ENCODE measurements at regions not wholly inside any gene's neighbourhood (a gene's known extent, or its start where the extent isn't known, plus 50 kb on each side); places are given as distances from the start of the nearest gene placed in this dataset.

DNA sequence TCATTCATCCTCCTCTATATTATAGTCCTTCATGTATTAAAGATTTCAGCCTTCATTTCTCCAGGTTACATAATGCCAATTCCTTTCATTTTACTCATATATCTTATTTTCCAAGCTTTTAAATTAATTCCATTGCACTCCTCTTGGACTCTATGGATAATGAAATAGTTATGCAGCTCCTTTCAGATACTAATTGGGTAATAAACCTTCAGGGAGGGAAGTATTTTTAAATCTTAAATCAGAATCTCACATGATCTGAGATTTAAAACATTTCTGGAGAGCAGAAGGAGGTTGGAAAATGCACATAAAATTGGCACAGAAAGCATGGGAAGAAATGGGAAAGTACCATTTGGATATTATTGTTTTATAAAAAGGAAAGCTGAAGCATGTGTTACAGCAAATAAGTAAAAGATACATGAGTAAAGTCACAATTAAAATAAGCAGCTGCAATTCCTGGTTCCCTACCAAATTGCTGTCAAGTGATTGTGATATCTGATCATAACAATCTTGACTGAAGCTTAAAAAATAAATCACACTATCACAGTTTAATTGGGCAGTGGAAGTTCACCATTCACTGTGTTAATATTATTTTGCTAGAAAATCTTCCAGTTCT lies 257.9 kb upstream of the NREP start:
- H3K27me3 ChIP-seq (ENCODE audit: control insufficient read depth, insufficient read depth, low read length) = no peaks in the 10 kb centered on the region
- FAIRE-seq = no peak
- TF ChIP-seq, protein P1, sequence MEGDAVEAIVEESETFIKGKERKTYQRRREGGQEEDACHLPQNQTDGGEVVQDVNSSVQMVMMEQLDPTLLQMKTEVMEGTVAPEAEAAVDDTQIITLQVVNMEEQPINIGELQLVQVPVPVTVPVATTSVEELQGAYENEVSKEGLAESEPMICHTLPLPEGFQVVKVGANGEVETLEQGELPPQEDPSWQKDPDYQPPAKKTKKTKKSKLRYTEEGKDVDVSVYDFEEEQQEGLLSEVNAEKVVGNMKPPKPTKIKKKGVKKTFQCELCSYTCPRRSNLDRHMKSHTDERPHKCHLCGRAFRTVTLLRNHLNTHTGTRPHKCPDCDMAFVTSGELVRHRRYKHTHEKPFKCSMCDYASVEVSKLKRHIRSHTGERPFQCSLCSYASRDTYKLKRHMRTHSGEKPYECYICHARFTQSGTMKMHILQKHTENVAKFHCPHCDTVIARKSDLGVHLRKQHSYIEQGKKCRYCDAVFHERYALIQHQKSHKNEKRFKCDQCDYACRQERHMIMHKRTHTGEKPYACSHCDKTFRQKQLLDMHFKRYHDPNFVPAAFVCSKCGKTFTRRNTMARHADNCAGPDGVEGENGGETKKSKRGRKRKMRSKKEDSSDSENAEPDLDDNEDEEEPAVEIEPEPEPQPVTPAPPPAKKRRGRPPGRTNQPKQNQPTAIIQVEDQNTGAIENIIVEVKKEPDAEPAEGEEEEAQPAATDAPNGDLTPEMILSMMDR (IDR thresholded peaks at IDR 0.05; ENCODE audit: insufficient read depth, low read length, severe bottlenecking) = no peak
- H3K36me3 ChIP-seq (ENCODE audit: control insufficient read depth, insufficient read depth, low read length) = no peaks in the 10 kb centered on the region
- no peak for DNase-seq (ENCODE audit: low read depth)
- H3K4me3 ChIP-seq (ENCODE audit: low read depth, low read length) = no peak overlapping the region

DNA sequence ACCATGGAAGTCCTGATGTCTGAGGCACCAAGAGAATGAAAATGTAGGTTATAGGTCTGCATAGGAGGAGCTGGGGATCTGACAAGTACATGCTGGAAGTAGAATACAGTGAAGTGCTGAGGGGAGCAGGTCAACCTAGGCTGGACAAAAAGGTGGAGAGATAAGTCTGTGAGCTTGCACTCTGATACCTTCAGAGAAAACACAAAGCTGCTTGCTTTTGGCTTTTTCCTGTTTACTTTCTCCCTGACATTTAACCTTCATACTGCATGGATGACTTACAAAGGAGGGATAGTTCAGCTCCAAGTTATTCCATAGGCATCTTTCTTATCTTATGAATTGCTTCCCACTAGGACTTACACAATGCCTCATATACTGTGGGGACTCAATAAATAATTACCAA lies 256.7 kb upstream of the NREP start:
- Histone ChIP-seq H3K4me3 (ENCODE audit: low read depth, low read length) (no peak overlapping the region), H3K27me3 (ENCODE audit: control insufficient read depth, insufficient read depth, low read length) (no peaks in the 10 kb centered on the region), H3K36me3 (ENCODE audit: control insufficient read depth, insufficient read depth, low read length) (no peaks in the 10 kb centered on the region)
- TF ChIP-seq, protein P1 (IDR thresholded peaks at IDR 0.05; ENCODE audit: insufficient read depth, low read length, severe bottlenecking) = no peak
- FAIRE-seq = peak; percentile 52
- DNase-seq (ENCODE audit: low read depth) = no peak

DNA sequence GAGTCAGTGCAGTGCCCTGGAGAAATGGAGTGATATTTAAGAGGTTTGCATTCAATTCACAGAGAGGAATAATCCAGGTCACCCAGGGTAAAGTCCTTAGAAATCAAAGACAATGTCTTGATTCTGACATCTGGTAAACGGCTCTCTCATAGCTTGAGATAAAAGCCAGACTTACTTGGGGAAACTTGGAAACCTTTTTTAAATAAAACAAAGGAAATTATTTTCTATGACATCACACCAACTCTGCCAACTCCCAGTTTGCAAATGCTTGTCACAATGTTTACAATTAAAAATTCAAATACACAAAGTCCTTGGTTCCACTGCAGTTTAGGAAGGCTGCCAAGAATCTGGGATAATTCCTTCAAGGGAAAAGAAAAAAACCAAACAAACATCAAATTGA lies 255.1 kb upstream of the NREP start:
- DNase-seq (ENCODE audit: low read depth) = no peak
- Histone ChIP-seq H3K27me3 (ENCODE audit: control insufficient read depth, insufficient read depth, low read length) (no peaks in the 10 kb centered on the region), H3K36me3 (ENCODE audit: control insufficient read depth, insufficient read depth, low read length) (no peaks in the 10 kb centered on the region), H3K4me3 (ENCODE audit: low read depth, low read length) (no peak overlapping the region)
- no peak for FAIRE-seq
- TF ChIP-seq, protein P1 (IDR thresholded peaks at IDR 0.05; ENCODE audit: insufficient read depth, low read length, severe bottlenecking) = no peak

DNA sequence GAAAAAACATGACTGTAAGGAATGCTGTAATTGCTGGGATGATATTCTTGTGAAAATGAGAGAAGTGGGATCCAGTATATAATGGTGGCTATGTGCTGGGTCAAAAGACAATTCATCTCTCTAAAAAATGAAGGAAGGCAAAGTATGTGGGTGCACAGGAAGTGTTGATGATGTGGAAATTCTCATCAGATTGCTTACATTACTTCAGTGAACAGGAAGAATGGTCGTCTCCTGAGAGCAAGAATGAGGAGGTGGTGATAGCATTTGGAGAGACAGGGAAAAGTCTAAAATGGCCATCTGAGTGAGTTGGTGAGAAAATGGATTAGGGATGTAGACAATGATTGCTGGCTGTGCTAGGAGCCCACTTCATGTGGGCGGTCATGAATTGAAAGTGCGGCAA lies 253.5 kb upstream of the NREP start:
- no peak overlapping the region for H3K4me3 ChIP-seq (ENCODE audit: low read depth, low read length)
- H3K27me3 ChIP-seq (ENCODE audit: control insufficient read depth, insufficient read depth, low read length) = no peaks in the 10 kb centered on the region
- no peak for DNase-seq (ENCODE audit: low read depth)
- TF ChIP-seq, protein P1 (IDR thresholded peaks at IDR 0.05; ENCODE audit: insufficient read depth, low read length, severe bottlenecking) = no peak
- H3K36me3 ChIP-seq (ENCODE audit: control insufficient read depth, insufficient read depth, low read length) = no peaks in the 10 kb centered on the region
- FAIRE-seq = no peak

DNA sequence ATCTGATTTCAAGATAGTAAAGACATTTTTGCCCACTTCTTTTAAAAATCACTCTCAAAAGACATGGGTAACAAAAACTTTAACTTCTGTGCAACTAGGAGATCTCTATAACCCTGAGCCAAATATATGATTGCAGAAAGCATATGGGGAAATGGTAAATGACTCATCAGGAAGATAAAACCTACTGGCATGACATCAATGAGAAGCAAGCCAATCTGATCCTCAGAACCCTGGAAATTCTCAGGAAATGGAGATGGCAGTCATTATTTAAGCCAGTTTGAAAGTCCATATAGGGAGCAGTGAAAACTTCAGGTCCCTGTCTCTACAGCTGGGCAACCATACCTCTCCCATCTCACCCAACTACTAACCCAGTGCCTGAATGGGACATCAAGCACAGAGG lies 249.7 kb upstream of the NREP start:
- TF ChIP-seq, protein P1 (IDR thresholded peaks at IDR 0.05; ENCODE audit: insufficient read depth, low read length, severe bottlenecking) = no peak
- Histone ChIP-seq H3K27me3 (ENCODE audit: control insufficient read depth, insufficient read depth, low read length) (no peaks in the 10 kb centered on the region), H3K4me3 (ENCODE audit: low read depth, low read length) (no peak overlapping the region), H3K36me3 (ENCODE audit: control insufficient read depth, insufficient read depth, low read length) (no peaks in the 10 kb centered on the region)
- DNase-seq (ENCODE audit: low read depth) (peak; percentile 66), FAIRE-seq (no peak)

DNA sequence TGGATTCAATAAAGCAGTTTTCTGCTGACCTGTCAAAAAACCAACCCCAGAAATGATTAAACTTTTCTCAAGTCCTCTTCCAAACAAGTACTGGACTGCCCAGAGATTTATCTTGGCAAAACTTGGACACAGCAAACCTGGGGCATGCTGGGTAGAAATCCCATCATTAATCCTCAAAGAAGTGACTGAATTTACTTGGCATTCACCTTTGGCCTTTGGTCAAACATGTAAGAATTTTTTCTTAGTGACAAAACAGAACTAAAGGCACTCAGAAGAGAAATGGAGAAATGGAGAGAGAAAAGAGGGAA lies 248.6 kb upstream of the NREP start:
- H3K4me3 ChIP-seq (ENCODE audit: low read depth, low read length) = no peak overlapping the region
- TF ChIP-seq, protein P1 (IDR thresholded peaks at IDR 0.05; ENCODE audit: insufficient read depth, low read length, severe bottlenecking) = no peak
- H3K27me3 ChIP-seq (ENCODE audit: control insufficient read depth, insufficient read depth, low read length) = no peaks in the 10 kb centered on the region
- H3K36me3 ChIP-seq (ENCODE audit: control insufficient read depth, insufficient read depth, low read length) = no peaks in the 10 kb centered on the region
- peak; percentile 42 for DNase-seq (ENCODE audit: low read depth)
- no peak for FAIRE-seq
